ENCODE measurements at regions not wholly inside any gene's neighbourhood (a gene's known extent, or its start where the extent isn't known, plus 50 kb on each side); places are given as distances from the start of the nearest gene placed in this dataset.

- Histone ChIP-seq H2AK5ac (ENCODE audit: insufficient read length, low read length) (no peak overlapping the region), H3K14ac (ENCODE audit: insufficient read depth, low read length) (no peak overlapping the region; the same call in 1 of the 2 replicates), H3K79me2 (ENCODE audit: insufficient read depth, low read length) (no peaks in the 10 kb centered on the region), H4K91ac (ENCODE audit: insufficient read length, low read depth, low read length) (no peak overlapping the region), H3K9ac (ENCODE audit: extremely low read depth, insufficient read length, low read length) (no peak overlapping the region), H3K4ac (ENCODE audit: low read depth, low read length) (no peak overlapping the region), H3K27me3 (ENCODE audit: insufficient read depth, low read length) (no peaks in the 10 kb centered on the region), H2BK20ac (ENCODE audit: low read depth, low read length, poor library complexity, severe bottlenecking) (no peak overlapping the region), H3K23me2 (ENCODE audit: insufficient read length, low read depth, low read length, poor library complexity, severe bottlenecking) (no peaks in the 10 kb centered on the region), H3K27ac (ENCODE audit: insufficient read length, low read depth, low read length) (no peak overlapping the region), H4K8ac (replicated peaks; ENCODE audit: insufficient read length, low read depth, low read length) (no peak overlapping the region), H2BK15ac (ENCODE audit: low read depth, low read length) (no peak overlapping the region), H4K20me1 (ENCODE audit: control insufficient read depth, insufficient read depth, insufficient read length) (no peaks in the 10 kb centered on the region), H3K23ac (ENCODE audit: insufficient read length, low read depth, low read length) (no peak overlapping the region), H3K4me2 (ENCODE audit: insufficient read depth, insufficient read length, low read length) (no peak overlapping the region), H2AFZ (ENCODE audit: low read length) (no peak overlapping the region), H3K56ac (ENCODE audit: insufficient read length, low read depth, low read length) (no peak overlapping the region), H3K18ac (ENCODE audit: insufficient read length, low read depth, low read length) (no peak overlapping the region), H2BK12ac (ENCODE audit: insufficient read length, low read depth, low read length) (no peak overlapping the region), H3T11ph (ENCODE audit: low read length) (no peak overlapping the region), H3K79me1 (ENCODE audit: insufficient read depth, low read depth, low read length, poor library complexity, severe bottlenecking) (no peaks in the 10 kb centered on the region), H2BK5ac (ENCODE audit: insufficient read length, low read length) (no peak overlapping the region), H3K4me1 (ENCODE audit: insufficient read depth, low read length) (no peaks in the 10 kb centered on the region), H3K9me3 (ENCODE audit: control insufficient read depth, low read depth, low read length) (peaks cover 5% of the 10 kb centered on the region), H2BK120ac (ENCODE audit: low read depth, low read length, poor library complexity, severe bottlenecking) (no peak overlapping the region), H4K5ac (ENCODE audit: insufficient read length, low read depth, low read length) (no peak overlapping the region)
- H3K27me3 Mint-ChIP-seq (ENCODE audit: low read depth): peaks cover 13% of the 10 kb centered on the region
- peaks cover 24 to 26% of the 10 kb centered on the region in 2 experiments for H3K9me3 Mint-ChIP-seq
- H3K4me3 Mint-ChIP-seq: no peak overlapping the region
- no CpG with 5 or more reads among the region's 22 CpGs for WGBS (ENCODE audit: extremely low coverage, insufficient read length, low lambda C conversion rate)
- DNase-seq: no peak
- peaks cover 2 to 12% of the 10 kb centered on the region in 2 experiments; a peak in 3 of 4 replicates for H3K4me1 Mint-ChIP-seq
- H3K27ac Mint-ChIP-seq: no peak overlapping the region
- peaks cover 4 to 15% (median 11%) of the 10 kb centered on the region in 3 experiments; a peak in 6 of 7 replicates for H3K36me3 Mint-ChIP-seq (ENCODE audit: insufficient read depth in 1 of 3, low read depth in 3 of 3)
- TF ChIP-seq CTCF (conservative IDR thresholded peaks at IDR 0.05): no peak
These were observed 80.5 kb upstream of the LINC01488 start for GRCh38 chr11:69400771-69401590.

Data from H9 (cell line).